Activated T-cell treated with anti-CD3 and anti-CD28 coated beads for 48 hours (primary cell): ENCODE measurements at regions not wholly inside any gene's neighbourhood (a gene's known extent, or its start where the extent isn't known, plus 50 kb on each side); places are given as distances from the start of the nearest gene placed in this dataset.
"Not testable (repeated sequence)": the region's sequence is repeated elsewhere in the genome, so short reads cannot be mapped to it uniquely, and the experiment has no call there.

Experiments used
- DNase-seq: peaks from one replicate; pipeline ENCODE4 v3.0.0-alpha.2; 2020; ENCODE audit warnings: low read depth

DNA sequence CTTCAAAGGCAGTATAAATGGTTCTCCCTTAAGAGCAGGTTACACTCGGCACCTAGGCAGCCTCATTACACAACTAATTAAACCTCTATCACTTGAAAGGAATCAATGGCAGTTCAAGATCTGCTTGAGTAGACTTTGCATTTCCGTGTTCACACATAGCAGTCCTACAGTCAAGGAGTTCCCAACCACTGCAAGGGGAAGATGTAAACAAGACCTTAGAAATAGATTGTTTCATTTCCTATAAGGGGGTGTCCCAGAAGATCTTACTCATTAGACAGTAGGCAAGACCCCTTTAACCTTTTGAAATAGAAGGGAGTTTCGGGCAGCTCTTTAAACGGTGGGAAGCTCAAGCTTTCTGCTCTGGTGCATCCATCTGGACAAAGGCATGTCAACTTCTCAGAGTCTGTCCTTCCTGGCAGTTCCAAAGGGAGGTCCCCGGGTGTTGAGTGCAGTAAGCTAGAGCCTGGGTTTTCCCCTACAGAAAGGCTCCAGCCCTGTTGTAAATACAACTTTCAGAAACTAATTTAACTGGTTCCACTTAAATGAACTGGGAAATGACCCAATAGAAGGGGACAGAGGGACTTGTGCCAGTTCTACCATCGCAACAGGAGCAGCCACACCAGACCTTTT lies 150.8 kb downstream of the RBMX2 start:
- no peak for DNase-seq

DNA sequence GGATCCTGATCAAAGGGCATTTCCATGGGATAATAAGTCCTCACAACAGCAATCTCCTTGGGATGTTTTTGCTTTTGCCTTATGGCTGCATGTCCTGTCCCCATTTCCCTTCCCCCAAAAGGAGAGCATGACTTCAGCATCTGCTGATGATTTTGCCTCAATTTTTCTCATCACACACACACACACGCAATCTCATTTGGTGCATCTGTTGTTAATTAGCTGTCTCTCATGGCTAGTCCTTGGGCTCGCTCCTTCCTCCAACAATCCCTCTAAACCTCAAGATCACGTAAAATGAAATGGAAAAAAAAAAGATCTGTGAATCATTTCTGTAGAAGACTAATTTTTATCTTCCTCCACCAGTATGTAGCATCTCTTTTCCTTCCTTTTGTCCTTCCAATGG lies 153.6 kb downstream of the RBMX2 start:
- DNase-seq, result no peak

DNA sequence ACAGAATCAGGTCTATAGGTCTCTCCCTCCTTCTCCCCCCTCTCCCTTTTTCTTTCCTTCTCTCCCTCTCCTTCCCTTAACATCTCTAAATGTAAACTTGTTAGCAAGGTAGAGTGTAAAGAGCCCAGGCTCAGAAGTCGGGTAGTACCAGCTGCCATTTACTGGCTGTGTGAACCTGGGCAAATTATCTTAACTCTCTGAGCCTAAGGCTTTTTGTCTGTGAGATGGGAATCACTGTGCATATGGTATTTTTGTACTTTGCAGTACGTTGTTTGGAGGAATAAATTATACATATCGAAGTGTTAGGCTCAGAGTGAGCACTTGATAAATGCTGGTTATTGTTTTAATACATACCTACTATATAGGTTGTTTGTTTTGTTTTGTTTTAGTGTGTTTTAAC lies 154.0 kb downstream of the RBMX2 start:
- no peak for DNase-seq

DNA sequence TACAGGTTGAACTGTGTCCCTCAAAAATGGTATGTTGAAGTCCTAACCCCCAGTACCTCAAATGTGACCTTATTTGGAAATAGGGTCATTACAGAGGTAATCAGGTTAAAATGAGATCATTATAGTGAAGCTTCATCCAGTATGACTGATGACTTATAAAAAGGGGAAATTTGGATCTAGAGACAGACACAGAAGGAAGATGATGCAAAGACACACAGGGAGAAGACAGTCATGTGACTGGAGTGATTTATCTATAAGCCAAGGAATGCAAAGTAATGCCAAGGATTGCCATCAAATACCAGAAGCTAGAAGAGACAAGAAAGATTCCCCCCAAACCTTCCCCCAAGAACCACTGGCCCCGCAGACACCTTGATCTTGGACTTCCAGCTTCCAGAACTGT lies 155.2 kb downstream of the RBMX2 start:
- DNase-seq, result no peak

DNA sequence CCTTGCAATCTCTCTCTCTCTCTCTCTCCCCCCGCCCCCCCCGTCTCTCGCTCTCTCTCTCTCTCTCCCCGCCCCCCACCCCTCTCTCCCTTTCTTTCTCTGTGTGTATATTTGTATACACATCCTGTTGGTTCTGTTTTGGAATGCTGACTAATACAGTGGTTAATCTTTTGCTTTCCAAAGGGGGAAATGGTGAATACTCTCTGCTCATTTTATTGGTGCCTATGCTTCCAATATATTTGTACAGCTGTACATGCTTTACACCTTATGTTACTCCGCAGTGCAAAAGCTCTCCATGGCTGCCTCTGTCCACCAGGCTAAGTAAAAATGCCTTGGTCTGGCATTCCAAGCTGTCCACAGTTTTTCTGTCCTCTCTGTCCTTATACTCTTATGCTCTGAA lies 158.8 kb downstream of the RBMX2 start:
- no peak for DNase-seq

DNA sequence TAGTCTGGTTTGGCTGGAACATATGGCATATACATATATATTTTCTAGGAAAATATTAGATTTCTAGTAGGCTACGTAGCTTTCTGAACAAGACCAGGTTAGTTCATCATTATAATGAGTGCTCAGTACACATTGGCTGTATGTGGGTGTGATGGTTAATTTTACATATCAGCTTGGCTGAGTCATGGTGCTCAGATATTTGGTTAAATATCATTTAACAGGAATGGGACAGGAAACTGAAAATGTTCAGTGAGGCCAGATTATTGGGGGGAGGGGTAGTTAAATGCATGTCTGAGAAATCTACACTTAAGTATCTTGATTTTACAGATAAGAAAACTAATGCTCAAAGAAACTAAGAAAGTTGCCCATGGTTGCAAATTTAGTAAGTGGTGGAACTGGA lies 160.1 kb downstream of the RBMX2 start:
- DNase-seq, result no peak

DNA sequence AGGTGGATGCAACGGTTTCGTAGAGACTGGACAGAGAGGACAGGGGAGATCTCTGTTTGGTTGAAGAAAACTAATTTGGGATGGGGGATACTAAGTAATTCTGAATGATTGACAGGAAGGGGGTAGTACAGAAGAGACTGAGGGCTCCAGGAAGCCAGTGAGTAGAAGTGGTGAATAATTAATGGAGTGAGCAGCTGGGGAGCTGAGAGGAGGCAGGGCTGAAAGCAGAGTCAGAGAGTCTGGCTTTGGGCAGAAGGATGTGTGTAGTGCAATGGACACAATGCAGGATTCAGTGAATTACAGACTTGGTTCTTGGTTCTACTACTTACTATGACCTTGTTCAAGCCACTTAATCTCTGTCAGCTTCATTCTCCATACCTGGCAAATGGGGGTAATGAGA lies 161.7 kb downstream of the RBMX2 start:
- DNase-seq, result no peak

DNA sequence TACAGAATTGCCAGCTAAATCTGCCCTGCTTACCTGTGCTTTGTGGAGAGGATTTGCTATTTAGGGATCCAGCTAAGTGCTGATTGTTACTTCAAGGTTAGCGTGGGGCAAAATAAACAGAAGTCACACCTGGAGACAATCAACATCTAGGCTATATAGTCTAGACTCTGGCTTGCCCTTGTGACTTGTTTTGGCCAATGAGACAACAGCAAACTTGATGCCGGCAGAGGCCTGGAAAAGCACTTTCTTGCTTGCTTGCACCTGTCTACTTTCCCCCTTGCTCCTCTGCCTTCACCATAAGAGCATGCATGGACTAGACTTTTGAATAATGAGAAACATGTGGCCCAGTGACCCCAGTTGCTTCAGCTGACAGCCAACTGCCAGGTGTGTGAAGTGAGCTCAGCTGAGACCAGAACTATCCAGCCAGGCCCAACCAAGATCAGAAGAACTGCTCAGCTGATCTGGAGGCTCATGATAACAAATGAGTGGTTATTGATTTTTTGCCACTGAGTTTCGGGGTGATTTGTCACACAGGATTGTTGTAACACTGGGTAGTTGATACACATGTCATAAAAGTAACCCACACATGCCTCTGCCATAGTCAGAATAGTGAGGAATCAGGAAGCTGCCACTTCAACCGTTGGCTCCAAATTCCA lies 164.4 kb downstream of the RBMX2 start:
- no peak for DNase-seq

DNA sequence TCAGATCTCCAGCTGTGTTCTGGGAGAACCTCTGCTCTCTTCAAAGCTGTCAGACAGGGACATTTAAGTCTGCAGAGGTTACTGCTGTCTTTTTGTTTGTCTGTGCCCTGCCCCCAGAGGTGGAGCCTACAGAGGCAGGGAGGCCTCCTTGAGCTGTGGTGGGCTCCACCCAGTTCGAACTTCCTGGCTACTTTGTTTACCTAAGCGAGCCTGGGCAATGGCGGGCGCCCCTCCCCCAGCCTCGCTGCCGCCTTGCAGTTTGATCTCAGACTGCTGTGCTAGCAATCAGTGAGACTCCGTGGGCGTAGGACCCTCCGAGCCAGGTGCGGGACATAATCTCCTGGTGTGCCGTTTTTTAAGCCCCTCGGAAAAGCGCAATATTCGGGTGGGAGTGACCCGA lies 171.2 kb downstream of the RBMX2 start:
- DNase-seq, result not testable (repeated sequence)
